Peyer's patch (tissue), 4 donors: ENCODE measurements at regions not wholly inside any gene's neighbourhood (a gene's known extent, or its start where the extent isn't known, plus 50 kb on each side); places are given as distances from the start of the nearest gene placed in this dataset.

ENCODE experiments used
- DNase-seq, 3 donors: peaks; one replicate each; pipeline ENCODE4 v3.0.0-alpha.2; 2017 to 2019
- H3K27ac ChIP-seq, 4 donors: fragments of 200-600 bp; sonication (generic); one replicate each; pipeline ENCODE4 v1.5.1; 2016 to 2019
- H3K27me3 ChIP-seq, 2 donors: fragments of 200-600 bp; sonication (generic); one replicate each; pipeline ENCODE4 v1.5.1; 2019
- H3K36me3 ChIP-seq, 3 donors: fragments of 200-600 bp; sonication (generic); one replicate each; pipeline ENCODE4 v1.5.1; 2016 to 2019
- H3K4me1 ChIP-seq, 4 donors: fragments of 200-600 bp; sonication (generic); one replicate each; pipeline ENCODE4 v1.5.1; 2016 to 2019
- H3K4me3 ChIP-seq, 4 donors: fragments of 200-600 bp; sonication (generic); 1 replicate in 3 of 4; 2 replicates in 1 of 4; pipeline ENCODE4 v1.5.1; 2016 to 2019; ENCODE audit warnings: mild to moderate bottlenecking in 1 of 4
- H3K9me3 ChIP-seq, 4 donors: fragments of 200-600 bp; sonication (generic); one replicate each; pipeline ENCODE4 v1.5.1; 2016 to 2019; ENCODE audit warnings: mild to moderate bottlenecking in 1 of 4
- CTCF ChIP-seq, 6 experiments: fragments of 450-650 bp in 4 of 6; fragments of 200-600 bp in 2 of 6; sonication (generic) in 1 of 6; IDR thresholded peaks; one replicate each; pipeline ENCODE4 v1.5.1; 2017 to 2019; ENCODE audit warnings: antibody characterized with exemption in 6 of 6, mild to moderate bottlenecking in 3 of 6, moderate library complexity in 1 of 6
- POLR2A ChIP-seq, 2 donors: fragments of 450-650 bp; IDR thresholded peaks; one replicate each; pipeline ENCODE4 v1.5.1; 2017; ENCODE audit warnings: antibody characterized with exemption in 2 of 2, mild to moderate bottlenecking in 2 of 2, moderate library complexity in 2 of 2

GRCh38 chr3:163935411-163935810 lies 1142.9 kb downstream of the SI start:
- no peaks in the 10 kb centered on the region for H3K4me1 ChIP-seq
- no peaks in the 10 kb centered on the region for H3K27me3 ChIP-seq
- TF ChIP-seq POLR2A (IDR thresholded peaks at IDR 0.05) (no peak), CTCF (IDR thresholded peaks at IDR 0.05) (no peak)
- no peak overlapping the region for H3K27ac ChIP-seq
- no peak overlapping the region for H3K4me3 ChIP-seq
- no peaks in the 10 kb centered on the region for H3K9me3 ChIP-seq
- no peak for DNase-seq
- H3K36me3 ChIP-seq, result no peaks in the 10 kb centered on the region

DNA sequence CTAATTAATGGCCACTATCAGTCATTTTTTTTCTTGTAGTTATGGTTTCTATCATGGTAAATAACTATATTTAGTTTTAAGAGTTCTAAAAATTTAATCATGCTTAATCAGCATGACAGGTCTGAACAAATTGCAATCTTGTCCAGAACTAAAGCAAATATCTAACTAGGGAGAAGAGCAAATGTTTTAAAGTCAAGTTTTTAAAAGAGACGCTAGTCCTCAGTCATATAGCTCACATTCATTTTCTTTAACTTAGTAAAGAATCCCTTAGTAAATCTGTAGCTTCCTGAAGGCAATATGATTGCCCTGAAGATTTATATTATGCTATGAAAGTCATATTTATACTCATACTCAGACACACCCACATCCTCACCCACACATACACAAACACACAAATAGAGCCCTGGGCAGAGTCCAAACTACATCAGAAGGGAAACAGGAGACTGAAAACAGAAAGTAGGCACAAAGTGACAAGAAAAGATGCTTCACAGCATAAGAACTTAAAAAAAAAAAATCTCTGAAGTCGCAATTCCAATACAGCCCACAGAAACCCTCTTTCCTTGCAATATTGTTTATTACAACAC lies 1149.1 kb downstream of the SI start:
- TF ChIP-seq POLR2A (IDR thresholded peaks at IDR 0.05) (no peak), CTCF (IDR thresholded peaks at IDR 0.05) (no peak)
- no peak for DNase-seq
- no peaks in the 10 kb centered on the region for H3K9me3 ChIP-seq

DNA sequence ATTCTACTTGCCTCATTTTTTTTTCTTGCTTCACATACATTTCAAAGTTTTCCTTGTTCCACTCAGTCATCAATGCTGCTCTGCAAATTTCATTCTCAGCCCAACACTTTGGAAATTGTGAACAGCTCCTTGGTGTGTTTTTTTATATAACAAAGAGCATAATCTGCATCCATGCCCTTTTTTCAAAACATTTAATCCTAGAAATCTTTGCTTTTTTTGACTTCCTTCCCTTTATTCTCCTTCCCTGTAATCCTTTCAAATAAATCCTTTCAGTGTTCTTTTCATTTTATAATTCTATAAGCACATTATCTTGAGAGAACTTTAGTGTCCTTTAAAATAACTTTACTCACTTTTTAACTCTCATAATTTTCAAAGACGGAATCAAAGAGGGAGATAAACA lies 1150.8 kb downstream of the SI start:
- TF ChIP-seq POLR2A (IDR thresholded peaks at IDR 0.05), result no peak
- TF ChIP-seq CTCF (IDR thresholded peaks at IDR 0.05), result no peak
- H3K9me3 ChIP-seq, result no peaks in the 10 kb centered on the region
- no peaks in the 10 kb centered on the region for H3K4me1 ChIP-seq
- no peak overlapping the region for H3K4me3 ChIP-seq
- no peaks in the 10 kb centered on the region for H3K27me3 ChIP-seq
- no peaks in the 10 kb centered on the region for H3K36me3 ChIP-seq
- H3K27ac ChIP-seq, result no peak overlapping the region
- no peak for DNase-seq

More for the DNA sequence above, 1149.1 kb downstream of the SI start:
- Histone ChIP-seq H3K27me3 (no peaks in the 10 kb centered on the region), H3K4me3 (no peak overlapping the region), H3K4me1 (no peaks in the 10 kb centered on the region), H3K36me3 (no peaks in the 10 kb centered on the region), H3K27ac (no peak overlapping the region)

DNA sequence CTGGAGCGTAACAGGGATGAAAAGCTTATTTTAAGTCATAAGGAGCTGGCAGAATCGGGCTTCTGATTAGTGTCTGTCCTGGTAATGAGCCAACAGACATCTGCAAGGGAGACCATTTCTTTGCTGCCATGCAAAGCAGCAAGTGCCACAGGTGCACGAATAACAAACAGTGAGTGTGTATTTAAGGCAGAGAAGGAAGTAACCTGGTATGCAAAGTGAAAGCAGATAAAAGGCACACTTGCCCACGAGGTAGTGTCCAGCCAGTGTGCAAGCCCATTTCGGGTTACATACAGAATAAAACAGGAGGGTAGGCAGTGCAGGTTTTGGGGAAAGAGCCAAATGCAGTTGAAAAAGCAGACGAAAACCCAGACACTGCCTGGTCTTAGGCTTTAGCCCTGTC lies 1153.7 kb downstream of the SI start:
- H3K4me3 ChIP-seq, result no peak overlapping the region
- H3K27ac ChIP-seq, result no peak overlapping the region
- no peak for DNase-seq

GRCh38 chr3:163919154-163919553 lies 1159.1 kb downstream of the SI start:
- H3K36me3 ChIP-seq, result no peaks in the 10 kb centered on the region
- TF ChIP-seq CTCF (IDR thresholded peaks at IDR 0.05), result no peak
- TF ChIP-seq POLR2A (IDR thresholded peaks at IDR 0.05), result no peak
- no peaks in the 10 kb centered on the region for H3K4me1 ChIP-seq
- no peak overlapping the region for H3K4me3 ChIP-seq
- no peaks in the 10 kb centered on the region for H3K27me3 ChIP-seq
- no peak overlapping the region for H3K27ac ChIP-seq
- DNase-seq, result no peak
- H3K9me3 ChIP-seq, result no peaks in the 10 kb centered on the region

More for the DNA sequence above, 1153.7 kb downstream of the SI start:
- no peaks in the 10 kb centered on the region for H3K9me3 ChIP-seq
- TF ChIP-seq POLR2A (IDR thresholded peaks at IDR 0.05) (no peak), CTCF (IDR thresholded peaks at IDR 0.05) (no peak)
- no peaks in the 10 kb centered on the region for H3K27me3 ChIP-seq
- no peaks in the 10 kb centered on the region for H3K36me3 ChIP-seq
- no peaks in the 10 kb centered on the region for H3K4me1 ChIP-seq
